RWPE2 (cell line): ENCODE measurements at regions not wholly inside any gene's neighbourhood (a gene's known extent, or its start where the extent isn't known, plus 50 kb on each side); places are given as distances from the start of the nearest gene placed in this dataset.

Experiments
- ATAC-seq: fragments of 200-7000 bp; cut with Tn5 transposase; 3 replicates; pipeline ENCODE4 v1.9.1; 2021; ENCODE audit warnings: low read depth
- DNase-seq: peaks from one replicate; pipeline ENCODE4 v3.0.0-alpha.2; 2020; ENCODE audit warnings: low spot score
- H3K27ac ChIP-seq: fragments of 450-650 bp; 2 replicates; pipeline ENCODE4 v1.5.1; 2017; ENCODE audit warnings: mild to moderate bottlenecking; ENCODE audit not compliant: poor library complexity, severe bottlenecking
- H3K27me3 ChIP-seq: fragments of 250-450 bp; sonication (Bioruptor Pico); 2 replicates; pipeline ENCODE4 v1.5.1; 2021; ENCODE audit warnings: mild to moderate bottlenecking, moderate library complexity; ENCODE audit not compliant: insufficient read depth, poor library complexity, severe bottlenecking
- H3K36me3 ChIP-seq: fragments of 250-450 bp; sonication (Bioruptor Pico); 2 replicates; pipeline ENCODE4 v1.5.1; 2020; ENCODE audit warnings: low read depth, mild to moderate bottlenecking, moderate library complexity
- H3K4me1 ChIP-seq: fragments of 250-450 bp; sonication (Bioruptor Pico); 2 replicates; pipeline ENCODE4 v1.5.1; 2021; ENCODE audit warnings: mild to moderate bottlenecking, moderate library complexity; ENCODE audit not compliant: insufficient read depth, poor library complexity, severe bottlenecking
- H3K4me3 ChIP-seq: fragments of 250-450 bp; sonication (Bioruptor Pico); 2 replicates; pipeline ENCODE4 v1.5.1; 2021; ENCODE audit warnings: mild to moderate bottlenecking, moderate library complexity; ENCODE audit not compliant: severe bottlenecking
- H3K9me3 ChIP-seq: fragments of 250-450 bp; sonication (Bioruptor Pico); 2 replicates; pipeline ENCODE4 v1.5.1; 2021; ENCODE audit warnings: mild to moderate bottlenecking, moderate library complexity; ENCODE audit not compliant: severe bottlenecking
- TF ChIP-seq, protein P1 (sequence below): fragments of 450-650 bp; IDR thresholded peaks from one replicate; pipeline ENCODE4 v1.5.1; 2017; ENCODE audit warnings: mild to moderate bottlenecking, moderate library complexity; ENCODE audit not compliant: poor library complexity, severe bottlenecking

DNA sequence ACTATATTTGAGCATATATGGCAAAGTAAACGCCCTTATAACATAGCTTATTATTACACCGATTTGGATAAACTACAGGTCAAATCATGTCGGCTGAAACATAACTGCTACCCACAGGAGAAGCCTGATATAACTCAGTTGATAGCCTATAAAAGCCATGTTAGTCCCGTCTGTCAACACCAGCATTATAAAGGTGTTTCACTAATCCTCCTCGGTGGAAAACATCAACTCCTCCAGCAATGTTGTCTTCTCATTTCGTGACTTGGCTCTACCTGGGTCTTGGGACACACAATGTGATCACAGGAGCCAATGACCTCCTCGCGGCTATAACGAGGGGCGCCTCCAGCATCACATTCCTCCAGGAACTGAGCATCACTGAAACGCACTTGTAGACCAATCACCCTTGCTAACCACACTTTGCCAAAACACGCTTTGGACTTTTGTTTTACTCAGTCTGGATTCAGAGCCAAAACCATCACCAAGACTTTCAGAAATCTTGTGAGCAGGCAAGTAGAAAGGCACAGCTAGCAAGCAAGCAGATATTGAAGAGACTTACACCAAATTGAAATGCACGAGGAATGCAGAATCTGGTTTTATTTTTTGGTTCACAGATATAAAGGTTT is 269.7 kb upstream of the NFE2L3 start:
- no peak for ATAC-seq
- Histone ChIP-seq H3K36me3 (no peaks in the 10 kb centered on the region), H3K4me1 (no peaks in the 10 kb centered on the region), H3K27ac (no peak overlapping the region), H3K4me3 (no peak overlapping the region), H3K9me3 (no peaks in the 10 kb centered on the region), H3K27me3 (peaks cover 43% of the 10 kb centered on the region)
- DNase-seq, result no peak
- TF ChIP-seq, protein P1, sequence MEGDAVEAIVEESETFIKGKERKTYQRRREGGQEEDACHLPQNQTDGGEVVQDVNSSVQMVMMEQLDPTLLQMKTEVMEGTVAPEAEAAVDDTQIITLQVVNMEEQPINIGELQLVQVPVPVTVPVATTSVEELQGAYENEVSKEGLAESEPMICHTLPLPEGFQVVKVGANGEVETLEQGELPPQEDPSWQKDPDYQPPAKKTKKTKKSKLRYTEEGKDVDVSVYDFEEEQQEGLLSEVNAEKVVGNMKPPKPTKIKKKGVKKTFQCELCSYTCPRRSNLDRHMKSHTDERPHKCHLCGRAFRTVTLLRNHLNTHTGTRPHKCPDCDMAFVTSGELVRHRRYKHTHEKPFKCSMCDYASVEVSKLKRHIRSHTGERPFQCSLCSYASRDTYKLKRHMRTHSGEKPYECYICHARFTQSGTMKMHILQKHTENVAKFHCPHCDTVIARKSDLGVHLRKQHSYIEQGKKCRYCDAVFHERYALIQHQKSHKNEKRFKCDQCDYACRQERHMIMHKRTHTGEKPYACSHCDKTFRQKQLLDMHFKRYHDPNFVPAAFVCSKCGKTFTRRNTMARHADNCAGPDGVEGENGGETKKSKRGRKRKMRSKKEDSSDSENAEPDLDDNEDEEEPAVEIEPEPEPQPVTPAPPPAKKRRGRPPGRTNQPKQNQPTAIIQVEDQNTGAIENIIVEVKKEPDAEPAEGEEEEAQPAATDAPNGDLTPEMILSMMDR, result no peak

DNA sequence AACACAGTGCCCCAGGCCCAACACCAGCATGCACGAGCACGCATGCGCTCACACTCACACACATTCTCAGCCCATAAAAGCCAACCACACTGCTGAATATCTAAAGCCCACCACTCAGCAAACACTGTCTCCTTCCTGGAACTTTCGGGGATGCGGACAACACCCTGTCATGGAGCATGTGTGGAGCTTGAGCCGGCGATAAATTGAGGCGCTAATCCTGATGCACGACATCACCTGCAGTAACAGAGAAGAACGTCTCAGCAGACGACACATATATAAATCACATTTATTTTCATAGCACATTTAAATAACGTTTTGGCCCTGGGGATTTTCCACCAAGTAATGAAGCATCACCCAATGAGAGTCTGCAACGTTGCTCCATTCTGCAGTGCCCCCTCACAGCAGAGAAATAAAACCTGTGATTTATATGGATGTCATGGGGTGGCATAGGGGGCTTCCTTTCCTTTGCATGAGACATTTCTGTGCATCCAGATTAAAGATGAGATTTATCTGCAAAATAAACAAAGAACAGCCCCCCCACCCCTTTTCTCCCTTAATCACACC is 267.7 kb upstream of the NFE2L3 start:
- Histone ChIP-seq H3K4me3 (no peak overlapping the region), H3K27ac (no peak overlapping the region), H3K27me3 (peaks cover 43% of the 10 kb centered on the region), H3K36me3 (no peaks in the 10 kb centered on the region), H3K9me3 (no peaks in the 10 kb centered on the region), H3K4me1 (no peaks in the 10 kb centered on the region)
- DNase-seq, result no peak
- no peak for ATAC-seq
- TF ChIP-seq, protein P1, result no peak

DNA sequence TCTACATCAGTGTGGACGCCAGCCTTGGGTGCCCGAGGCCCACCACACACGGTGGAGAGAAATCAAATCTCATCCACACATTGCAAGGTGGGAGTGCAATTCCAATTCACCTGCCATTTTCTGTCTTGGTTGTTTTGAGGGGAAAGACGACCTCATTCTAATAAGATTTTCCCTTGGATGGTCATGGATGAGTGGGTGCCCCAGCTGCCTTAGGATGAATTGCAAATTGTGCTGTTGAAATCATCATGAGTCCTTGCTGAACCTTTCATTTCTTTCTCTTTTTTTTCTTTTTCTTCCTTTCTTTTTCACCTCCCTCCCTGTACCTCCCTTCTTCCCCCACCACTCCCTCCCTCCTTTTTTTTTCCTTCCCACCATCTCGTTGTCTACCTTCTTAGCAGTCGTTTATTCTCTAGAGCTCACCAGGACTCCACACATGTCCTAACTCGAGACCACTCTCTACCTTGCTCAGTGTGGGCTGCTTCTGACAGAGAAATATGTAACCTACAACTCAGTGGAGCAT is 266.9 kb upstream of the NFE2L3 start:
- Histone ChIP-seq H3K9me3 (no peaks in the 10 kb centered on the region), H3K36me3 (no peaks in the 10 kb centered on the region), H3K27ac (no peak overlapping the region), H3K4me1 (no peaks in the 10 kb centered on the region), H3K4me3 (no peak overlapping the region), H3K27me3 (peaks cover 35% of the 10 kb centered on the region)
- DNase-seq, result no peak
- no peak for ATAC-seq
- TF ChIP-seq, protein P1, result no peak

DNA sequence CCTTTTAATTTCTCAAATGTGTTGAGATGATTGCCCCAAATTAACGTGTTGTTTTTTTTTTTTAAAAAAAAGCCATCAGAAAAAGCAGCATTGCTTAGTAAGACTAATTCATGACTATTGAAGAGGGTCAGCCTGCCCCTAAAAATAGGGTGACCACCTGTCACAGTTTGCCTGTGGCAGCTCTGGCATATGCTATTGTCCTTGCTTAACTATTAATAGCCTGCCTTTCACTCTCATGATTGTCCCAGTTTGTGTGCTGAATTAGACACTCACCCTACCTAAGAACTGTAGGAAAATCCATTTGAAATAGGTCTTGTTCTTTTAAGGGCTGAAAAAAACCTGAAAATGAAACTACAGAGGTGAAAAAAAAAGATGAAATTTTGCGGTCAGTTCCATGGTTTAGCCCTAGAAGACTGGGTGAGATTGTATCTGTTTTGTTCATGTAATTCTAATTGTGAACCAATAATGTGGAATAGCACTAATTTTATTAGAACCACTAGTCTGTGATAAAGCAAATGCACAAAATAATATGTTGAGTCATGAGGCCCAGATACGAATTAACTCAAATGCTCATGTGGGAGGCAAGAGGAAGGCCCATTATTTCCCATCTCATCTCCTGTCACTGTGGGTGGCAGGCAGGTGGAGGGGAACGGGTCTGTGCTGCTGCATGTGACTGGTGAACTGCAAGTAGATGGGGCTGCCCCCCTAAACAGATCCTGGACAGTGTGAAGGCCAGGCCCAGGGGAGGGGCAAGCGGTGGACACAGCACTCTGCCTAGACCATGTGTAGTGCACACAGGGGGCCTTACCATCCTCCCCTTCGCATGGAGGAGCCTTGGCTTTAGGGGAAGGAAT is 265.4 kb upstream of the NFE2L3 start:
- Histone ChIP-seq H3K4me1 (no peaks in the 10 kb centered on the region), H3K27me3 (peaks cover 20% of the 10 kb centered on the region), H3K9me3 (no peaks in the 10 kb centered on the region), H3K36me3 (no peaks in the 10 kb centered on the region), H3K4me3 (no peak overlapping the region), H3K27ac (no peak overlapping the region)
- ATAC-seq (no peak), DNase-seq (no peak)
- TF ChIP-seq, protein P1, result no peak
